Stimulated activated CD4-positive, alpha-beta T cell treated with anti-CD3 and anti-CD28 coated beads, Interleukin-15, amount 100 ng/mL, for 48 hours (primary cell): ENCODE measurements at regions not wholly inside any gene's neighbourhood (a gene's known extent, or its start where the extent isn't known, plus 50 kb on each side); places are given as distances from the start of the nearest gene placed in this dataset.

Experiments
- DNase-seq, 2 donors: peaks; one replicate each; pipeline ENCODE4 v3.0.0-alpha.2; 2020; ENCODE audit warnings: low read depth in 2 of 2

DNA sequence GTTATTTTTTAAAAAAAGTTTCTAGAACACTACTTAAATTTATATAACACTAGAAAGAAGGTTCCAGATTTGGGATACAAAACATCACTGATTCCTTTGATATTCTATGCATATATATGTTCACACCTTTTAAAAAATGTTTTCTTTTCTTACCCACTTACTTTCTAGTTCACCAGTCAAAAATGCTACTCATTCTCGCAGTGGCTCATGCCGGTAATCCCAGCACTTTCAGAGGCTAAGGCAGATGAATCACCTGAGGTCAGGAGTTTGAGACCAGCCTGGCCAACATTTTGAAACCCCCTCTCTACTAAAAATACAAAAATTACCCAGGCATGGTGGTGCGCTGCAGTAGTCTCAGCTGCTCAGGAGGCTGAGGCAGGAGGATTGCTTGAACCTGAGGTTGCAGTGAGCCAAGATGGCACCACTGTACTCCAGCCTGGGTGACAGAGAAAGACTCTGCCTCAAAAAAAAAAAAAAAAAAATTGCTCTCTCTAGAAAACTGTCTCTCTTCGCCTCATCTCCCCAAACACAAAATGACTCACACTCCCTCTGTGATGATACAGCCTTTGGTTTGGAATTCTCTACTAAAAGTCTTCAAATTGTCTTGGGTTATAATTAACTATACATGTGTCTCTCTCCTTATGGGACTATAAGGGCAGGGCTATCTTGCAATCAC, 52.6 kb upstream of the TGFBR2 start:
- DNase-seq = peak in 1 of 2 donors; percentile 7

GRCh38 chr3:30554317-30554690, 52.1 kb upstream of the TGFBR2 start:
- DNase-seq = no peak

DNA sequence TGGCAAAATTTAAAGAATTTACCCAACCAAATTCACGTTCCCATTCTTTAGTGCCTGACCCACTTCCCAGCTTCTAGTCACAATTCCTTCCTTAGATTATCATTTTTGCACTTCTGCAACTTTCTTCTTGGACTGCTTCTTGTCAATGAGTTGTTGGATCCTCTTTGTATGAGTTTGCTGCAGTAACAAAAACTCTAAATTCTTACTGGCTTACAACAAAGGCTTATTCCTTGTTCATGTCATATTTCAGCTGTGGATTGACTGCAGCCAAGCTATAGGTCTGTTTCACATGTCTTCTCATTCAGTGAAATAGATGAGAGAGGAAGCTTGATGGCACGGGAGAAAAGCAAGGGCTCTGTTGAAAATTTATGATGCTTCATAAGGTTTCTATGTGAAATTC, 50.4 kb upstream of the TGFBR2 start:
- no peak for DNase-seq
